ENCODE measurements at regions not wholly inside any gene's neighbourhood (a gene's known extent, or its start where the extent isn't known, plus 50 kb on each side); places are given as distances from the start of the nearest gene placed in this dataset.

DNA sequence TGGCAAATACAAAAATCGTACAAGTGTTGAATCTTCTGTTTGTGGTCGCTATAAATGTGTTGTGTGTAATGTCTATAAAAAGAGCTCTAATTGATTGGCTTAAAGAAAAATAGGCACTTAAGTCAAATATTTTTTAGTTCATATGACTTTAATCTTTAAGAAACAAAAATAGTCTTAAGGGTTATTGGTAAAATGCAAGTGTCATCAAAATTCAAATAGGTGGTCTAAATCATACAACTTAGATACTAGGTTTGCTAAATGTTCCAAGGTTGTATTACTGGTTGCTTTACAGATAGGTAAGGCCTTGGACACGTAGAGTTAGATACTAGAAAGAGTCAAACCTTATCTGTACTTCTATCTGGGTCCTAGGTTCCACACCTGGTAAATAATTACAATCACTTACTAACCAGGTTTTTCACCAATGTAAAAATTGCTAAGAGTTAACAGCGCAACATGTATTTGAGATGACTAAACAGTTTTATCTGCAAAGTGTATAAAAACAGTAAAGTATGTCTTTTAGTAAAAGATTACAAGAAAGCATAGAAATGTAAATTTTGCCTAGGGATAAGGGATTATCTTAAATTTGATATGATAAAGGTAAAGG, 91.1 kb upstream of the GNAZ start:
- Histone ChIP-seq H3K36me3 (ENCODE audit: insufficient read depth, low read length, poor library complexity, severe bottlenecking) (no peaks in the 10 kb centered on the region), H3K4me3 (ENCODE audit: low read depth, low read length, poor library complexity, severe bottlenecking) (no peak overlapping the region), H3K27me3 (replicated peaks; ENCODE audit: insufficient read depth, low read depth, low read length, poor library complexity) (no peaks in the 10 kb centered on the region), H3K4me1 (ENCODE audit: insufficient read depth, low read length, poor library complexity, severe bottlenecking) (no peaks in the 10 kb centered on the region), H3K27ac (ENCODE audit: low read depth, low read length, poor library complexity, severe bottlenecking) (no peak overlapping the region), H3K9me3 (ENCODE audit: low read depth, low read length, poor library complexity, severe bottlenecking) (peaks cover 20% of the 10 kb centered on the region)
- no TSS peak for BruUV-seq (replicated peaks)
- TF ChIP-seq EZH2 (IDR thresholded peaks at IDR 0.05; ENCODE audit: borderline replicate concordance, low read depth, low read length, poor library complexity, severe bottlenecking) = no peak
- CTCF ChIA-PET = no interaction called here
- POLR2A ChIA-PET (ENCODE audit: low non-redundant PET) = no interaction called here
- intact Hi-C loops (cut with micrococcal nuclease; ENCODE audit: unreplicated experiment) = no loop called here
- DNase-seq (ENCODE audit: low spot score) = no peak

DNA sequence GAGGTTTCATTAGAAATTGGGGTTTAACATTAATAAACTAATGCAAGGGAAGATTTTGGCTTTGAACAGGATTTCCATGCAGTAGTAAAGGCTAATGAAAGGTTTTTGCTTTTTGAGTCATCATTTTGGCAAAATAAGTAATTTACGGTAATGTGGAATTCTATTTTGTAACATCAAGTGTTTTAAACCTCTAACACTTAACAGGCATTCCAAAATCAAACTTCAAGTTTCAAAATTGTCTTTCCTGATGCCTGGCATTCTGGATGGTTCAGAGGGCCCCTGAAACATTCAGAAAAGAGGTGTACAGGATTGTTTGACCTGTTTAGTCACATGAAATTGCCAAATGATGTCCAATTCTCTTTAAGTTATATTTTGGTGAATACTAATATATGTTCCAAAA, 90.4 kb upstream of the GNAZ start:
- no TSS peak for BruUV-seq (replicated peaks)
- intact Hi-C loops (cut with micrococcal nuclease; ENCODE audit: unreplicated experiment) = no loop called here
- peaks cover 20% of the 10 kb centered on the region for H3K9me3 ChIP-seq (ENCODE audit: low read depth, low read length, poor library complexity, severe bottlenecking)
- POLR2A ChIA-PET (ENCODE audit: low non-redundant PET) = no interaction called here
- TF ChIP-seq, protein P1, sequence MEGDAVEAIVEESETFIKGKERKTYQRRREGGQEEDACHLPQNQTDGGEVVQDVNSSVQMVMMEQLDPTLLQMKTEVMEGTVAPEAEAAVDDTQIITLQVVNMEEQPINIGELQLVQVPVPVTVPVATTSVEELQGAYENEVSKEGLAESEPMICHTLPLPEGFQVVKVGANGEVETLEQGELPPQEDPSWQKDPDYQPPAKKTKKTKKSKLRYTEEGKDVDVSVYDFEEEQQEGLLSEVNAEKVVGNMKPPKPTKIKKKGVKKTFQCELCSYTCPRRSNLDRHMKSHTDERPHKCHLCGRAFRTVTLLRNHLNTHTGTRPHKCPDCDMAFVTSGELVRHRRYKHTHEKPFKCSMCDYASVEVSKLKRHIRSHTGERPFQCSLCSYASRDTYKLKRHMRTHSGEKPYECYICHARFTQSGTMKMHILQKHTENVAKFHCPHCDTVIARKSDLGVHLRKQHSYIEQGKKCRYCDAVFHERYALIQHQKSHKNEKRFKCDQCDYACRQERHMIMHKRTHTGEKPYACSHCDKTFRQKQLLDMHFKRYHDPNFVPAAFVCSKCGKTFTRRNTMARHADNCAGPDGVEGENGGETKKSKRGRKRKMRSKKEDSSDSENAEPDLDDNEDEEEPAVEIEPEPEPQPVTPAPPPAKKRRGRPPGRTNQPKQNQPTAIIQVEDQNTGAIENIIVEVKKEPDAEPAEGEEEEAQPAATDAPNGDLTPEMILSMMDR (conservative IDR thresholded peaks at IDR 0.05; ENCODE audit: low read depth, low read length) = no peak
- no peak for TF ChIP-seq EZH2 (IDR thresholded peaks at IDR 0.05; ENCODE audit: borderline replicate concordance, low read depth, low read length, poor library complexity, severe bottlenecking)
- no peaks in the 10 kb centered on the region for H3K4me1 ChIP-seq (ENCODE audit: insufficient read depth, low read length, poor library complexity, severe bottlenecking)
- CTCF ChIA-PET = no interaction called here
- H3K4me3 ChIP-seq (ENCODE audit: low read depth, low read length, poor library complexity, severe bottlenecking) = no peak overlapping the region
- H3K27ac ChIP-seq (ENCODE audit: low read depth, low read length, poor library complexity, severe bottlenecking) = no peak overlapping the region
- H3K36me3 ChIP-seq (ENCODE audit: insufficient read depth, low read length, poor library complexity, severe bottlenecking) = no peaks in the 10 kb centered on the region
- no peak for DNase-seq (ENCODE audit: low spot score)
- no peaks in the 10 kb centered on the region for H3K27me3 ChIP-seq (replicated peaks; ENCODE audit: insufficient read depth, low read depth, low read length, poor library complexity)

DNA sequence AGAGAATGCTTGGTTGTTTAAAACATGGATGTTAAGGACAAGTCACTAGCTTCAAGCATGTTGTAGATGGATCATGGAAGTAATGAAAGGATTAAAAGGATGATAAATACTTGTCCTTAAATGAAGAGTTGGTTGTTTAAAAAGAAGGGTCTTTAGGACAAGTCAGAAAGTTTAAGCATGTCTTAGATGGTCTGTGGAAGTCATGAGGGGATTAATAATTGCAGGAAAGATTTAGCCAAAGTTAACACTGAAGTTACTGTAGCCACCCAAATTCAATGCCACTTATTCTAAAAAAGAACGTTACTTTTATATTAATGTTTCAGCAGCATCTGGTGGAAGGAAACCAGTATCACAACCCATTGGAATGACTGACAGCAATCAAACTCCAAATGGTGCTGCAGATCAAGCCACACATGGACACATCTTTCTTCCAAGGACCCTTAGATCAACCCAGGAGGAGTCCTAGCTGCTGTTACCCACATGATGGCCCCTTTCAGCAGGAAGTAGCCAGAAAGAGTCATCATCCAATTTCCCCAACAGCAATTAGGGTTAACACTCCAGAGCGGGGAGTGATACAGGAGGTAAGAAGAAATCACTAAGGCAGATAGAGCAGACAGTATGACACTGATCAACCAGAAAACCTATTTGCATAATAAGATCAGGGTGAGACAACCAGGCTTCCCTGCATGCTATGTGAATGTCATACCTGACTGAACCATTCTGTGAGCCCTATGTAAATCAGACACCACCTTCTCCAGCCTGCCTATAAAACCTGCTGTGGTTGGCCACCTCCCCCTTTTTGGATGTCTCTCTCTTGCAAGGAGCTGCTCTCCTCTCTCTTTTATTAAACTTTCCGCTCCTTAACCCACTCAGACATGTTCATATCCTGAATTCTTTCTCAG, 88.4 kb upstream of the GNAZ start:
- DNase-seq (ENCODE audit: low spot score) = no peak
- no TSS peak for BruUV-seq (replicated peaks)
- Histone ChIP-seq H3K36me3 (ENCODE audit: insufficient read depth, low read length, poor library complexity, severe bottlenecking) (no peaks in the 10 kb centered on the region), H3K4me1 (ENCODE audit: insufficient read depth, low read length, poor library complexity, severe bottlenecking) (no peaks in the 10 kb centered on the region), H3K4me3 (ENCODE audit: low read depth, low read length, poor library complexity, severe bottlenecking) (no peak overlapping the region), H3K27me3 (replicated peaks; ENCODE audit: insufficient read depth, low read depth, low read length, poor library complexity) (no peaks in the 10 kb centered on the region), H3K9me3 (ENCODE audit: low read depth, low read length, poor library complexity, severe bottlenecking) (peaks cover 20% of the 10 kb centered on the region), H3K27ac (ENCODE audit: low read depth, low read length, poor library complexity, severe bottlenecking) (no peak overlapping the region)
- ChIA-PET POLR2A (ENCODE audit: low non-redundant PET) (no interaction called here), CTCF (no interaction called here)
- intact Hi-C loops (cut with micrococcal nuclease; ENCODE audit: unreplicated experiment) = no loop called here
- no peak for TF ChIP-seq EZH2 (IDR thresholded peaks at IDR 0.05; ENCODE audit: borderline replicate concordance, low read depth, low read length, poor library complexity, severe bottlenecking)
- TF ChIP-seq, protein P1 (conservative IDR thresholded peaks at IDR 0.05; ENCODE audit: low read depth, low read length) = no peak
